HG03064 (cell line): ENCODE measurements at regions not wholly inside any gene's neighbourhood (a gene's known extent, or its start where the extent isn't known, plus 50 kb on each side); places are given as distances from the start of the nearest gene placed in this dataset.
"Not testable (repeated sequence)": the region's sequence is repeated elsewhere in the genome, so short reads cannot be mapped to it uniquely, and the experiment has no call there.

Experiments used
- ATAC-seq: cut with Tn5 transposase; IDR thresholded peaks from one replicate; pipeline ENCODE4 v1.9.1; 2021; ENCODE audit warnings: low read depth; ENCODE audit not compliant: unreplicated experiment

DNA sequence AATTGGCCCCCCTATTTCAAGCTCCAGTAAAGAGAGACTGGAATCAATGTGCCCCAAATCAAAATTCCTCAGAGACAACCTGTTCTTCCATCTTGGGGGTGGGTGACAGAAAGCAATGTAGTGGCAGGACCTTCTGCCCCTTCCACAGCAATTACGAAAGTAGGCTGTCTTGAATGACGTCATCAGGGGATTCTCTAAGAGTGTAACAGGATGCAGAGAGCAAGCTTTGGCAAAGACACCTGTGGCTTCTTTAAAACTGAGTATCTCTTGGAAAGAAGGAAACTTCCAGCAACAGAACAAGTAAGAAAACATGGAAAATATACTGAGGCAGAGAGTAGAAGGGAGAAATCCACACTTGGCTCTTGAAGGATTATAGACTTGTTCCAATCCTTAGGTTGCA lies 247.6 kb upstream of the PDE4D start:
- no peak for ATAC-seq

DNA sequence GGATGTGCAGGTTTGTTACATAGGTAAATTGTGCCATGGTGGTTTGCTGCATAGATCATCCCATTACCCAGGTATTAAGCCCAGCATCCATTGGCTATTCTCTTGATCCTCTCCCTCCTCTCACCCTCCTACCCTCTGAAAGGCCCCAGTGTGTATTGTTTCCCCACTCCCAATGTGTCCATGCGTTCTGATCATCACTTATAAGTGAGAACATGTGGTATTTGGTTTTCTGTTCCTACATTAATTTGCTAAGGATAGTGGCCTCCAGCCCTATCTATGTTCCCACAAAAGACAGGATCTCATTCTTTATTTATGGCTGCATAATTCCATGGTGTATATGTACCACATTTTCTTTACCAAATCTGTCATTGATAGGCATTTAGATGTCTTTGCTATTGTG lies 243.3 kb upstream of the PDE4D start:
- no peak for ATAC-seq

DNA sequence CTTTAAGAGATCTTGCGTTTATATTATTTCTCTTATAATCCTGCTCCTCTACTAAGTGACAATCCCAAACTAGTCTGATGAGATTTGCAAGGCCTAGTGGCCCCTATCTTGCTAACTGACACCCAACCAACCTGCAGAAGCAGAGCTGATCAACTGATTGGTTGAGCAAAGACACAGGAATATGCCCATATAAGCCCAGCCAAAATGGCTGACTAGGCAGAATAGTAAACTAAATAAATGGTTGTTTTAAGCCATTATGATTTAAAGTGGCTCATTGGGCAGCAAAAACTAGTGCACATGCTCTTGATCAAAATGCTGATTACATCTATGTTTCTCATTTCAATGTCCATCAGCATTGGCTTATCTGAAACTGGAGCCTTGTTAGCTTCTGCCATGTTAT lies 238.0 kb upstream of the PDE4D start:
- no peak for ATAC-seq

DNA sequence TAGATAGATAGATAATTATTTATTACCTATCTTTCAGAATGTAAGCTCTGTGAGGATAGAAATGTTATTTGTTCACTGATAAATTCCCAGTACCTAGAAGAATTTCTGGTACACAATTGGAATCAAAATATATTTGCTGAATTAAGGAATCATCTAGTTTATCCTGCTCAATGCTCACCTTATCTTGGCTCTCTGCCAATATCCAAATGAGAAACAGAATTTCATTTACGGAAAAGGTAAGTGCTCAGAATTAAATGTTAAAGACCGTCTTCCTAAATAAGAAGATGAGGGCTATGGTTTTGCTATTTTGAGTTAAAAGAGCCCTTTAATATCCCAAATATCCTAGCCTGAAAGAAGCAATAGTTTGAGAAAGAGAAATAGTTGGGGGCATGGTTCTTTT lies 232.1 kb upstream of the PDE4D start:
- ATAC-seq, result no peak

DNA sequence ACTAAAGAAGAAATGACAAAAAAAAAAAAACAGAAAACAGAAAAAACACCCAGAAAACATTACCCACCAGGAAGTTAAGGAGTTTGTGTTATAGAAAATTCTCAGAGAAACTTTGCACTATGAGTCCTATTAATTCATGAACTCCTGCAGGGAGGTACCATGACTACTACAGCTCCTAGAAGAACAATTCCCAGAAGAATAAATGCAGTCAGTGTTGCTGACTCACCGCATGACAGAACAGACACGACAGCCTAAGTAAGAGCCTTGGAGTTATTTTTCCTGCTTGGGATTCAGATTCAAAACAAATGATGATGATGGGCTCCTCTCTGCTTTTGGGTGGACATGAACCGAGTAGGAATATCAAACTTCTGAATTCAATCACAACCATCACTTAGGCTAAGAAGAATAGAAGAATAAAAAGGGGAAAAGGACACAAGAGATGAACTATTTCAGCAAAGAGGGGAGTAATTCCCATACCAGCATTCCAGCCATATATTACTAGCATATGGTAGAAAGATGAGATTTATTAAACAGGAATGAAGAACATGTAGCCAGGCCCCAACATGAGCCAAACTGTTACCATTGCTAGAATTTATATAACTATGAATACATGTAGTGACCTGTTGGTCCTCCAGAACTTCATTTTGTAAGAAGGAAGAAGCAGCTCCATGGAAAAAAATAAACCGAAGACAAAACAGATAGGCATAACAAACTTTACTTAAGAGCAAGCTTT lies 209.6 kb upstream of the PDE4D start:
- ATAC-seq, result no peak

DNA sequence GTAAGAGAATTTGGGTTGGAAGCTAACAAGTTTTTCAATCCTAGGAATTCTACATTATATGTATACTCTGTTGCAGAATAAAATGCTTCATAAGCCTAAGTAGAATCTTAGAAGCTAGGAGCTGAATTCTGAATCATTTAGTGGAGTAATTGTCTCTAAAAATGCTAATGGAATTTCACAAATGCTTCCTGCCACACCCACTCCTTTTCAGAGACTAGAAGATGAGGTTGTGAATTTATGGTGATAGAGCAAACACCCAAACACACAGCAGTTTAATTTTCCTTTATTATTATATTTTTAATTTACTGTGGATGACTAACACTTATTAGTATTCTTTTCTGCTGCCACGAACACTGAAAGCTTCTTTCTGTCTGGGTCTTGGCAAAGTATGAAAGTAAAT lies 208.0 kb upstream of the PDE4D start:
- ATAC-seq, result no peak

DNA sequence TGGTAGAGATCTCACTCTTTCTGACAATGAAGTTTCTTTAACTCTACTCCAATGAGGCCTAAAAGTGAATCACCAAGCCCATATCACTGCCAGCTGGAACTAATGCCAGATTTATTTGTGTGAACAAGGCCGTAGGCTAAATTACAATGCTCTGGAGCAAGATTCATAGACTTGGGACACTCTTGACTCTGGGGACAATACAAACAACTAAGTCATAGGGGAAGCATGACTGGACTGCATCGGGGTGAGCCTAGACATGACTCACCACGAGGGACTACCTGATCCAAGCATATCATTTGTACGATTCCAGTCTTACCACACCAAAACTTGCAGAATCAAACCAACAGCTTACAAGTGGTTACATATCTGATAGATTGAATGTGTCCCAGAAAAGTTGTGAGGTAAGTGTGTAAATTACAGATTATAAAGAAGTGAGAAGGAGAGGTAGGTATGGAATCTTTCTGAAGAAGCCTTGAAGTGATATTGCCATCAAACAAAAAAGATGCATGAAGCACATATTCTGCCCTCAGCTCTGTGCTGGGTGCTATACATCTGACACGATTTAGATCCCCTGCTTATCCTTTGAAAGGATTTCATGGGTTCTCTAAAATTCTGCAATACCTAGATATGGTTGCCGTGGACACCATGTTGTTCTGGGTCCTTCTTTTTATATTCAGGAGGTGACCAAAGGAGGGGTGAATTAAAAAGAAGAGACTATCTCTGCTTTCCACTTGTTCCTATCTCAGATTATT lies 199.3 kb upstream of the PDE4D start:
- ATAC-seq, result no peak

DNA sequence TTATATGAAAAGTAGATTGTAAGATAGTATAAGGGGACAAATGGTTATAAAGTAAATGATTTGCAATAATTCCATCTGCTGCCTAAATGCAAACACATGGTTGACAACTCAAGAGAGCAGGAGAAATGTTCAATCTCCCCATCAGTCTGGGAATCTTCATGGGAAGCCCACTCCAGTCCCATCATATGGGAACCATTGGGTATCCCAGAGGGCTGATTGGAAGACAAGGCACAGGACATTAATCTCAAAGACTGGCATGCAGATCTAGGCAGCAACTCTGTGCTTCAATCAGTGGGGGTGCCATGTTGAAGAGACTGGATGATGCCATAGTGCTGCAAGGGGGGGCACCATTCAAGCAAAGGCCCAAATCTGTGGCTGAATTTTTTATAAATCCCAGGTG lies 193.1 kb upstream of the PDE4D start:
- ATAC-seq, result no peak

DNA sequence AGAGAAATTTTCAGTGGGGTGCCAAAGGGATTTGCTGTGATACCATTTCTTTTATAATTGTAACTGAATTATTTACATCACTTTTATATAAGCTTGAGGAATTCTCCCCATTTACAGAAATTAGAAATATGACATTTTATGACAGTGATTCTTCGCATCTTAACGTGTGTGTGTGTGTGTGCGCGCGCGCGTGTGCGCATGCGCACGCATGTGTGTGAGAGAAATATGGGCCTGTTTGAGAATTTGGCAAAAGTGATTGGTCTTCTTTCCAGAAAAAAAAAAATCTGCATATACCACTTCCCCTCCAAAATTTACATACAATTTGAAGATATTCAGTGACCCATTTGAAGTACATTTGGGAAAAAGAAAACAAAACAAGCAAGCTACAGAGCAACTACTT lies 190.7 kb upstream of the PDE4D start:
- ATAC-seq, result no peak

DNA sequence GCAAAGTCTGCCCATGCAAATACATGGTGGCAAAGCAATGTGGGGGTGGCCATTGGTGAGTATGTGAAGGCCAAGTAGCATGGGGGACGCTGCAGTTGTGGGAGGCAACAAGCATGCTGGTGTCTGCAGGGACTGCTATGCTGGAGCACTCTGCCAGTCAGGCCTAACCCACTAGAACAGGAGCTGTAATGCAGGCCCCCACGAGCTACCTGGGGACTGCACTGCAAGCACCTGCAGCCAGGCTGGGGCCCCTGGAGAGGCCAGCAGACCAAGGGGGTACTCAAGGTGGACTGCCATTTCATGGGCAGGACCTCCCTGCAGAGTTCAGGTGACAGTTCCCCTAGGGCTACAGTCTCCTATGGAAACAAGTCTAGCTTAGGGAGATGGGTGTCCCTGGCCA lies 183.8 kb upstream of the PDE4D start:
- ATAC-seq, result no peak

DNA sequence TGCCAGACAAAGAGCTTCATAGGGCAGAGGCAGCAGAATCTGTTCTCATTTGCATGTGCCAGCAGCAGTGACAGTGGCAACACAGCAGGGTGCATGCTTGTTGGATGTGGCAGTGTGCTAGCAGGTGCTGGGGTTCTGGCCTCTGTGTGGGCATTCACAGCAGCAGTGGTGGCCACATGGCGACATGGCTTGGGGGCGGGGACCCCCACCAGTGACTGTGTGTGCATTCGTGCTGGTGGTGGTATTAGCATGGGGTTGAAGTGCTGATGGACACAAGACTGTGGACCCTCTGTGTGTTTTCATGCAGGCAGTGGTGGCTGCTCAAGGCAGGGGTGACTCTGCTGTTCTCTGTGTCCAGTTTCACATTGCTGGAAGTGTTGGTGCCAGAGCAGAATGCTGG lies 183.2 kb upstream of the PDE4D start:
- no peak for ATAC-seq

DNA sequence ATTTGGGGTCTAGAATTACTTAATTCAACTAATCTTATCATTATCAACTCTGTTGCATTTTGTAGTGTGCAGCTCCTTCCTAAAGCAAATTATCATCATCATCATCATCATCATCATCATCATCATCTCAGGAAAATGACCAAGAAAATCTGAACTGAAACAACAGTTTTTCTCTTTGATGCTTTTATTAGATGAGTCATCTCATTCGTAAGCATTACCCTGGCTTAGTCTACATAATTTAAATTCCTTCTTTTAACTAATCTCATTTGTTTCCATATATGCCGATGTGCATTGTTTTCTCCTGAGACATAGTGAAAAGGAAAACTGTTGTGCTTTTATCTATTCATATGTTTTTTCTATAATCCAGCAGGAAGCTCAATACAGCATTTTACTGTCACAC lies 173.0 kb upstream of the PDE4D start:
- ATAC-seq, result no peak

DNA sequence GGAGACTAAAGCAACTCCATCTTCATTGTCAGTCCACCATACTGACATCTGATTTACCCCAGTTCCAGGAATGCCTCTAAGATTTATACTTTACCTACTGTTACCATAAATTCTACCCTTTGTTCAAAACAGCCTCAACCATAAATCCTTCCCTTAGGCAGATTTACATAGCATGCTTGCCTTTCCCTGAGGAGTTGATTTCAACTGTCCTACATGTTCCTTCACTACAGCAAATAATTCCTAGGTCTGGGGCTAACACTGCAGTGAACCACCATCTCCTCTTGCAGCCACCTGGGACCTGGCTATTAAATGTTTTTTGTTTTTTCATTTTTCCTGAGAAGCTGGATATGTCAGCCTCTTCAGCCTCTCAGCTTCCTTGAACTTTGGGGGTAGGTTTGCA lies 166.9 kb upstream of the PDE4D start:
- ATAC-seq, result no peak

DNA sequence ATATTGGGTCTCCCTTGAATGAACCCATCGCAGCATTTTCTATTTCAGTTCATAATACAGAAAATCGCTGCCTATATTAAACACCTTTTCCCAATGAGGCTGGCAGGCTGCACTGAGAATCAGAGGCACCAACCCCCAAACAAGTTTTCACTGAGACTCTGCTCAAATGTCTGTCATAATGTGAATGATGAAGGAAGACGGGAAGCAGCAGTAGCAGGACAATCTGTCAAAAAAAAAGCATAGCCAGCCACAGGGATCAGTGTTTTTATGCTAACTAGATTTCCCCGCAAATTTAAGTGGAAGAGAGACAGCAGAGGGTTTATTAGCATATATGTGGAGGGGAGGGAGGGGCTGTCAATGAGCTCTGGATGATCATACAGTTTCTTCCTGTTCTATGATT lies 162.7 kb upstream of the PDE4D start:
- ATAC-seq, result no peak

DNA sequence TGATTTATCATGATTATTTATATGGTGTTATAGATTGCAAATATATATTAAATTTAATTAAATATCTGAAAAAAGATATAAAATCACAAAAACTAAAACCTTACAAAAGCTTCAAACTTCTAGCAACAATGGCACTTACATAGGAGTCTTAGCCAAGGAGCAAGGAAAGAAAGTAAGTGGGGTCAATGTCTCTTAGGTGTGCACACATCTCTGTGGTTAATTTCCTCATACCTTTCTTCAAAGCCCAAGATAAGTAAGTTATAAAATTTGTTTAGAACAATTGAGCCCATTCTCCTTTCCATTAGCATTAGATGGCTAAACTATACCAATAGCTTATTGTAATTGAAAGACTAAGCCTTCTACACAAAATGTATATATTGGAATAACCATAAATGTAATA lies 161.6 kb upstream of the PDE4D start:
- no peak for ATAC-seq

DNA sequence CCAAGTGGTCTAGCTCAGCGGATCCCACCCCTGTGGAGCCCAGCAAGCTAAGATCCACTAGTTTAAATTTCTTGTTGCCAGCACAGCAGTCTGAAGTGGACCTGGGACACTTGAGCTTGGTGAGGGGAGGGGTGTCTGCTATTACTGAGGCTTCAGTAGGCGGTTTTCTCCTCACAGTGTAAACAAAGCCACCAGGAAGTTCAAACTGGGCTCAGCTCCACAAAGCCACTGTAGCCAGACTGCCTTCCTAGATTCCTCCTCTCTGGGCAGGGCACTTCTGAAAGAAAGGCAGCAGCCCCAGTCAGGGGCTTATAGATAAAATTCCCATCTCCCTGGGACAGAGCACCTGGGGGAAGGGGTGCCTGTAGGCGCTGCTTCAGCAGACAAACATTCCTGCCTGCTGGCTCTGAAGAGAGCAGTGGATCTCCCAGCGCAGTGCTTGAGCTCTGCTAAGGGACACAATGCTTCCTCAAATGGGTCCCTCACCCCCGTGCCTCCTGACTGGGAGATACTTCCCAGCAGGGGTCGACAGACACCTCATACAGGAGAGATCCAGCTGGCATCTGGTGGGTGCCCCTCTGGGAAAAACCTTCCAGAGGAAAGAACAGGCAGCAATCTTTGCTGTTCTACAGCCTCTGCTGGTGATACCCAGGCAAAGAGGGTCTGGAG lies 148.6 kb upstream of the PDE4D start:
- ATAC-seq, result not testable (repeated sequence)

DNA sequence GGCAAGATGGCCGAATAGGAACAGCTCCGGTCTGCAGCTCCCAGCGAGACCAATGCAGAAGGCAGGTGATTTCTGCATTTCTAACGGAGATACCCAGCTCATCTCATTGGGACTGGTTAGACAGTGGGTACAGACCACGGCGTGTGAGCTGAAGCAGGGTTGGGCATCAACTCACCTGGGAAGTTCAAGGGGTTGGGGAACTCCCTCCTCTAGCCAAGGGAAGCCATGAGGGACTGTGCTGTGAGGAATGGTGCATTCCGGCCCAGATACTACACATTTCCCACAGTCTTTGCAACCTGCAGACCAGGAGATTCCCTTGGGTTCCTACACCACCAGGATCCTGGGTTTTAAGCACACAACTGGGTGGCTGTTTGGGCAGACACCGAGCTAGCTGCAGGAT lies 148.0 kb upstream of the PDE4D start:
- ATAC-seq, result not testable (repeated sequence)

DNA sequence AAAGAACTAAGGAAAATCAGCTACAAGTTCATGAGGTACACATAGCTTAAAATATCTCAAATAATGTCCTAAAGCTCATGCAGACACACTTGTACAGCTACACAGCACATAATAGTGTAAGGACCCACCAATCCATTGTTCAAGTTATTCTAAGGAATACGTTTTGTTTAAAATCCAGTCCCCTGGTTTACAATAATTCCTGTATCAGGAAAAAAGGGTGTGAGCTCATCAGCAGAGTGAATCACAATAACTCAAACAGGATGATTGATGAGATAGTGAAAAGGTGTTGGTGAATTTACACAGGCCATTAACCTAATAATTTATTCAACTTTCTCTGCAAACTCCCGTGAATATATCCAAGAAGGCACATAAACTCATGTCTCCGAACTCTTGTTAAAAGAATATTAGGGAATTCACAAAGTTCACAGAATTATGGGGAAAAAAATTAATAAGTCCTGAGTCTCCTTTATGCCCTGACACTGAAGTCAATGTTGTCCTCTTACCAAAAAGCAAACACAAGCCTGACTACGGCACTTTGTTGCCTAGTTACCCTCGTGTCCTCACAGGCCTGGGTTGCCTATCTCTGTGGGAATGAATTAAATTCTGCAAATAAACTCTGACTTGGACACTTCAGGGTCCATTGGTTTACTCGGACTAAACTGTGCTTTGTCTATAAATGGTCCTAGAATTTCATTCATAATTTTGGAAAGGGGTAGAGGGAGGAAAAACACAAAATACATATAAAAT lies 142.8 kb upstream of the PDE4D start:
- no peak for ATAC-seq

DNA sequence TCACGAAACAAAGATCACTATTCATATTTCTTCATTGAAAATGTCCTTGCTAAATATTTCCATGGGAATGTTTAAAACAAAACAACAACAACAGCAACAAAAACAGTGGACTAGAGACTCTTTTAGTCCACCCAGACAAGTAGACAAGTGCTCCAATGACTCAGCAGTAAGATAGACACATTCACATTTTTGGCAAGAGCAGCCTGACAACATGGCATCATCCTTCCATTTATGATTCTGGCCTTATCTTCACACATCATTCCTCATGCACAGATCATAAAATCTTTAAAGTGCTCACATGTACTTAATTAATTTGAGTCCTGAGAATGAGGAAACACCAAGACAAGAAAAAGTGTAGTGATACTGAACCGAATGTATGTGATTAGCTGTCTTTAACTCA lies 132.6 kb upstream of the PDE4D start:
- ATAC-seq, result no peak

DNA sequence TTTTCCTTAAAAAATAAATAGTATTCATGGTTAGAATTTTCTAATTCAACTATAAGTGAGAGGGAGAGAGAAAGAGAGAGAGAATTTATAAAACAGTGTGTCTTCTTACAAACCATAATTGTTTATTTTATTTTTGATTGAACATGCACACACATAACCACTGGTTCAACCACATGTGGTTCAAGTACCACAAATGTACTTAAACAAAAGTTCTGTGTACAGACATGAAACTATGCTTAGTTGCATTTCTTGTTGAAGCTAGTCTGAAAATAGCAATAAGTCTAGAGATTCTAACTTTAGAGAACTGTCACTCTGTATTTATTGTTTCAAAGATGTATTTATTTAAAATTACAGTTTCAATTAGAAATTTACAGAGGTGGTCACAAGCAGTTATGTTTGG lies 130.6 kb upstream of the PDE4D start:
- no peak for ATAC-seq

DNA sequence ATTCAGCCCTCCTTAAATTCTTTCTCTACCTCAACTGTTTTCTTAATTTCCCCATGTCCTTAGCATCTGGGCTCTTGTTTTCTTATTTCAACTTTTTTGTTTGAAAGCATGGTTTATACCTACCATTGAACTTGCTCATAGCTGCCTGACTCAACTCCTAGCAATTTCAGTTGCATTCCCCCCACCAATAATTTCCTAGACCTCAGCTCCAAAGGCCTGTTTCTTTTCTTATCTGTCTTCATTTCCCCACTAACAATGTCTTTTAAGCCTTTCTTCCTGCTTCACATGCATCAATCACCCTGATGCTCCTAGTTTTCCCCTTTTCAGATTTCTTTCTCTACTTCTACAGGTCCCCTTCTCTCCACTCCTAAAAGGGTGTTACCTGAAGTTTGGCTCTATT lies 129.7 kb upstream of the PDE4D start:
- ATAC-seq, result no peak
